Activated CD8-positive, alpha-beta memory T cell treated with anti-CD3 and anti-CD28 coated beads for 24 hours (primary cell): ENCODE measurements at regions not wholly inside any gene's neighbourhood (a gene's known extent, or its start where the extent isn't known, plus 50 kb on each side); places are given as distances from the start of the nearest gene placed in this dataset.

Source experiments
- DNase-seq: peaks from one replicate; pipeline ENCODE4 v3.0.0-alpha.2; 2020

DNA sequence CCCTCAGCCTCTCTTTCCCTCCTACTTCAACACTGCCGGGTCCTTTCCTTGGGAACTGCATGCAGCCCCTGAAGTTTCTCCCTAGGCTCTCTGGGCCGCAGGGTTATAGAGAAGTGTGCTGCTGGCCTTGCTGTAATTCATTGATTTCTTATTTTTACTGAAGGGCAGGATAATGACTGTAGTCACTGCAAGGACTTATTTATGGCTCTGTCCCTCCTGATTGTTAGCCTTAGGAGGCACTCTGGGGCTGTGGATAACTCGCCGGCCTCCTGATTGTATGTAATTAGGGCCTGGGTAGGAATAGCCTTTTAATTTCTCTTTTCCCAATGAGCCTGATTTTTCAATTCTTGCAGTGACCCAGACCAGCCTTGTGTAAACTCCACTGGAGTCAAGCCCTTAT lies 138.3 kb upstream of the CDH13 start:
- DNase-seq, result no peak

DNA sequence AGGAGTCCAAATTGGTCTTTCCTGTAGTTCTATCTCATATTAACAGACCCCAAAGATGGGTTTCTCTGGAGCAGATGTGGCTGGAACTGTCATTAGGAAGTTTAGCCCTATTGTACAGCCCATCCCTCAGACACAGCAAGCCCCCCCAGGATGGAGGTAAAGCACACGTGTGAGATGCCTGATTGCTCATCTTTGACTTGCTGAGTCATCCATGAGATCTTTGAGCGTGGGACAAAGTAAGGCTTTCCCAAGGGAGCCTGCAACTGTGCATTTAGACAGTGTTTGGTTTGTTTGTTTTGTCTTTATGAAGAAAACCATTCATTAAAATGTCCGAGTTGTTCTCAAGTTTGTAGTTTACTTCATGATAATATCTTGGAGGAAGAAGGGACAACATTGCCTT lies 145.3 kb upstream of the CDH13 start:
- DNase-seq, result no peak

DNA sequence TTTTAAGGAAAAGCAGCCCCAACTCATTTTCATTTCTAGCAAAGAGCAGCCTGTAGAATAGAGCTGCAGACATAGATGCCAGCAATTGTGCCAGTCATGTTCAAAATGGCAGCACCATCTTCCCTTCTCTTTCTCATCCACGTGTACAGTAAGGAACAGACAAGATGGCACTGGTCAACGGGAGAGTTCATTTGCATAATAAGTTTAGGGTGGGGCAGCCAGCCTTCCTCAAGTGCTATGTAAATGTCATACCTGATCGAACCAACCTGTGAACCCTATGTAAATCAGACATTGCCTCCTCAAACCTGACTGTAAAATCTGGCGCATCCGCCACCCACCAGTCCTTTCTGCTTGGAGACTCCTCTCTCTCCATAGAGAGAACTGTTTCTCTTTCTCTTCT lies 150.0 kb upstream of the CDH13 start:
- DNase-seq, result no peak

DNA sequence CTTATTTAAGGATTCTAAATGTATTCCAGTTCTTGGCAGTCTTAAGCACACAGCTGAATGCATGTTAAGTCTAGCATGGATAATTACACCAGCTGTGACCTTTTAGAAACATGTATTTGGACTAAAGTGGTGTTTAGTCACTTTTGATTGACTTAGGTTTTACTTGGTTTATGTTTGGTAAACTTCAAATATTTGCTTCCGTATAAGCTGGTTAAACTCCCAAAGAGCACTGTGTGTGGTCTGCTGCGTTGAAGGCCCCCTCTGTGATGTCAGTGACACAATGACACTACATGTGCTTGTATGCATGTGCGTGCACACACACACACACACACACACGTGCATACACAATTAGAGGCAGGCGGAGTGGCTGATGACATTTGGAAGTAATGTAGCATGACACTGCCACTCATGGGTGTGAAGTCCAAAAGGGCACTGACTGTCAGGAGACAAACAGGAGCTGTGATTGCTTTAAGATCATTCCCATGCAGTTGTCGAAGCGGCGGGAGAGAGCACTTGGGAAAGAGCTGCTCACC lies 156.1 kb upstream of the CDH13 start:
- no peak for DNase-seq

DNA sequence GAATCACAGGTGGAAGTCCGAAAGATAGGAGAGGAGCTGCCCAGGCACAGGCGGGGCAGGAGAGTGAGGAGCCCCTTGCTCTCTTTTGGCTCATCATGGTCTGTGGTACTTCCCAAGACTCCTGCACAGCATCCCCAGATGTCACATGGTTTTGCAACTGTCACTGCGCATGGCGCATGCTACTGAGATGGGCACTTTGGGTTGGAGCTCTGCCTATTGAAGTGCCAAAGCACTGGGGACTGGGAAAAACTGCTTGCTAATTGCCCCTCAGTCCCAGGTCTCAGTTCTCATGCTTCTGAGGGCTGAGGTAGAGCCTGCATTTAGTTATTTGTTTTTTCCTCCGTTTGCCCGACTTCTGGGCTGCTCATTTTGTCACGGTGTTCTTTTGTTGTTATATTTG lies 156.8 kb upstream of the CDH13 start:
- DNase-seq, result no peak

DNA sequence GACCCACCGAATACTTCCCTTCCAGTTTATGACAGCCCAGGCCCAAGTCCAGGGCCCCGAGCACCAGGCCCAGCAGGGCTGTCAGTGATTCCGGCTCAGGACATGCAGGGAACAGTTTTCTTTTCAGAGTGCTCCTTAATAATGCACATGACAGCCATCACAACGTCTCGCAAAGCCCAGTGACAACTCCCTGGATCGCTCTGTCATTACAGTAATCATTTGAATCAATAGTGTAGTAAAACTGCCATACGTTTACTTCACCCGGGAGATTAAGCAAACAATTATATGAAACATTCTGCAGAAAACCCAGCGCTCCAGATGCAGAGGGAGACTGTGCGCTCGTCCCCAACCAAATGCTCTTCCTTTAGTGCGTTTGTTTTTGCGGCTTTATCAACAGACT lies 162.6 kb upstream of the CDH13 start:
- no peak for DNase-seq

DNA sequence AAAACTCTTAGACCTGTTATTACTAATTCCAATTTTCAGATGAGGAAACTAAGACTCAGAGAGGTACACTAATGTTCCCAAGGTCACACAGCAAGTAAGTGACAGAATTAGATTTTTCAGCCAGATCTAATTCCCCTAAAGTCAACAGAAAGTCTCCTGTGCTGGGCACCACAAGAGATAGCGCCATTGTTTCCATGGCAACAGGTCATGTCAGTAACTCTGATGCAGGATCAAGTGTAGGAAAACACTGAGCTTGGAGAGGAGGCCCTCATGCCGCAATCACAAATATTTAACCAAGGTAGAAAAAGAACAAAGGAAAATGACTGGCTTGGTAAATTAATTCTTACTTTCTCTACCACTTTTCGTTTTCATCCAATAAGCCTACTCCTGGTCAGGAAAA lies 166.0 kb upstream of the CDH13 start:
- DNase-seq, result no peak

DNA sequence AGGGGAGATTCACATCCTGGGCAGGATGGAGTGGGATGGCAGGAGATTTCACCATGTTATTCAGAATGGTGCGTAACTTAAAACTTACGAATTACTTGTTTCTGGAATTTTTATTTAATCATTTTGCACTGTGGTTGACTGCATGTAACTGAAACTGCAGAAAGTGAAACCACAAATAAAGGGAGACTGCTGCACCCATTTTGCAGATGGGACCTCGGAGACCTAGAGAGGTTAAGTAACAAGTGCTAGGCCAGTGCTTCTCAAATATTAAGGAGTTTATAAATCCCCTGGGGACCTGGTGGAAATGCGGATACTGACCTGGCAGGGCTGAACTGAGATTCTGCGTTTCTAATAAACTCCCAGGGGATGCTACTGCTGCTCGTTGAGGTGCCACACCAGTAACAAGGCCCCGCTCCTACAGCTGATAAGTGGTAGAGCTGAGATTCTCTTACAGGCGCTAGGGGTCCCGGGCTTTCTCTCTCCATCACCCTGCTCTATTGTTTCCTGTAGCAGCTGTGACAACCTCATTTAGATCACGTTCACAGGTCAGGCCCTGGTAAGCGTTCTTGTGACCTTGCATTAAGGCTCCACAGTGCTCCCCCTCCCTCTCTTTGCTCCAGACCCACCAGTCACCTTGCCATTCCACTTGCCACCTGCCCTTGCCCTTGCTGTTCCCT lies 167.1 kb upstream of the CDH13 start:
- DNase-seq, result no peak

DNA sequence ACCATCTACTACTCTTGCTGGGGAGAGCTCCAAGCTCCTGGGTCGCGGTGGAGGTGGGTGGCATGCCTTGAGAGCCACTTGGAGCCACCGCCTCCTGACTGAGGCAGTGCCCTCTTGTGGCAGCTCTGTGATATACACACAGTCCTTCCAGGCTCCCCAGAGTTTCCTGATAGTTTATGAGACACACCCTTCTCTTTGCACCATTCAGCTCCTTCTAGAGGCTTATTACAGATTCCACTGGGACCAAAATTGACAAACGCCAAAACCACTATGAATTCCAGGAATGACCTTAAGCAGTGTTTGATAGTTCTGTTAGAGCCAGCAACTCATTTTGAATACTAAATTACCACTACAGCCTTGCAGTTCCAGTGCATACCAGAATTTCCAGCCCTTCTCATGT lies 170.1 kb upstream of the CDH13 start:
- no peak for DNase-seq

DNA sequence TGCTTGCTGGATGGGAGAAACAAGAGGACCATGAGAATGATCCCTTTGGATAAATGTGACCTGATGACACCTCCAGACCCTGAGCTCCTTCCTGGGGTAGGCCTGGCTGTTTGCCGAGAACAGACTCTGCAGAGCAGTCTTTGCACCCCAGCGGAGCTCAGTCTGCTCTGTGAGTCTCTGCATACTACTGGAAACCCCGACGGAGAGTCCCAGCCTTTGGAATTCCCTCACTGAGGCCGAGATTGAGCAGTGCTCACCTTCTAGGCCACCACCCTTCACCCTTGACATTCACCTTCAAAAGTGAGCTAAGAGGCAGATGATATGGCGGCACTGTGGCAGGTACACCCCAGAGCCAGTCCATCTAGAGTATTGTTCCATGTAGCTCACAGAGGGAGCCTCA lies 172.2 kb upstream of the CDH13 start:
- no peak for DNase-seq

DNA sequence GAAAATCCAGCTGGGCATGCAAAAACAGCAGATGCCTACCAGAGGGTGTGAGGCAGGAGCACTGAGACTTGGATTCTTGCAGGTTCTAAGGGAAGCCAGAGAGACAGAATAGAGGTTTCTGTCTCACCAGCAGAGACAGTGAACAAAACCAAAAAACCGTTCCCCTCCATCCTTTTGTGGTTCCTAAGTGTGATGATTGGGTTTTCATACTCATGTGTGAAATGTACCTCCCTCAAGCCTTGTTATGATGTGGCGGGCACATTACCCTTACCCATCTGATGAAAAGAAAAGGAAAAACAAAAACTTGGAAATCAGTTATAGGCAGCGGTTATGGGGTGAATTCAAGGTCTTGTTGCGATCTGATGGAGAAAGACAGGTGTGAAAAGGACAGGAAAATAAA lies 172.6 kb upstream of the CDH13 start:
- DNase-seq, result no peak

DNA sequence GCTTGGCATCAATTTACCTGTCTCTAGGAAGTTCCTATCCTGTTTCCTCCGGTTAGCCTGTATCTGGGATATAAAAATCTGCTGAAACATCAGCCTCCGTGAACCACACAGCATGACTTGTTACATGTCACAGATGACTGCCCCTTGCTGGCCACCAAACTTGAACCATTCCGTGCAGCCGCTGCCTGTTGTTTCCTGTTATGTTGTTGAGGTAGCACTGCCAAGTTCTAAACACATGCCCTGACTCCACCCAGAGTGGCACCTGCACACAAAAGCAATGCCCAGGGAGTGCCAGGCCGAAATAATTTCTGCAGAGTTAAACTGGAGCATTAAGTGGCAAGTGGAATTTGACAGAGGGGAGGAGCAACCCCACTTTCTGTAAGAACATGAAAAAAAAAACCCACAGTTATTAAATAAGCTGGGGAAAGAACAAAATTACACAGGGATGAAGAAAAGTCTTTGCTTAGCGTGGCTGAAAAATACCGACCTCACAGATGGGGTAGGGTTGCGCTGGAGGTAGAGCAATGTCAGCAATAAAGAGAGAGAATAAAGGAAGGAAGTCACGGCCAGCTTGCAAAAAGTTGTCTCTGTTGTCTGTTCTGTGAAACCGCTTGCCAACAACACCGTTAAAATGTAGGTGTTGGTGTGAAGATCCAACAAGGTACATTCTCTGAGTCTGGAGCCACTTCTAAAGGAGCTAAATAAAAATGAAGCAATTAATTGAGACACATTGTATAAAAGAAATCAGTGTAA lies 174.6 kb upstream of the CDH13 start:
- DNase-seq, result no peak

DNA sequence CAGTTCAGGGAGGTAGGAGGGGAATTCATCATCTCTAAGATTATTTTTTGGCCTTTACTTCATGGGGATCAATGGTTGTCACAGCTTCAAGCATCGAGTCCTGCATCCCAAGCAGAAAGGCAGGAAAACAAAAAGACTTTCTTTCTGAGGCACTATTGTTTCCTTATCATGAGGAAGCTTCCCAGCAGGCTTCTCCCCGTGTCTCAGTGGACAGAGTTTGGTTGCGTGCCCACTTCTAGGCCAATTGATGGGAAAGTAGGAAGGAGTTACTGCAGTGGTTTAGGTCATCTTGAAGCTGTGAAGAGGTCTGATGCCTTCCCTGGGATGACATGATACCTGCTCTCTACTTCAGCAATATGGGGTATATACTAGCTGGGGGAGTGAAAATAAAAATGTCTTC lies 175.3 kb upstream of the CDH13 start:
- no peak for DNase-seq

DNA sequence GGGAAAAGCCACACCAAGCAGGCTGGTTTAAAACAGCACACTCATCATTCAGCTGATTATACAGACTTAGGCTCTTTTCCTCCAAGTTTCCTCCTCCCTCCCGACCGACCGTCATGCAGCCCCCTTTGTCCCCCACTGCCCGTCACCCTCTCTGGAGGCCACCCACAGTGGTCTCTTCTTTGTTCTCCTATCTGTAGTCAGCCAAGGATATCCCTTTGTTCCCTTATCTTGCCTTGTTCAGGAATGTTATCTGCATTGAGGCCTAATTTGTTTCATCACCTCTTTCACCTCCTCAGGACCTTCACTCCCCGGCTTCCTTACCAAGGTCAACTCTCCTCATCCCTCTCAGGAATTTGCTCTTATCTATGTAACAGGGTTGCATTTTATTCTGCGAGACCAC lies 186.4 kb upstream of the CDH13 start:
- DNase-seq, result no peak

DNA sequence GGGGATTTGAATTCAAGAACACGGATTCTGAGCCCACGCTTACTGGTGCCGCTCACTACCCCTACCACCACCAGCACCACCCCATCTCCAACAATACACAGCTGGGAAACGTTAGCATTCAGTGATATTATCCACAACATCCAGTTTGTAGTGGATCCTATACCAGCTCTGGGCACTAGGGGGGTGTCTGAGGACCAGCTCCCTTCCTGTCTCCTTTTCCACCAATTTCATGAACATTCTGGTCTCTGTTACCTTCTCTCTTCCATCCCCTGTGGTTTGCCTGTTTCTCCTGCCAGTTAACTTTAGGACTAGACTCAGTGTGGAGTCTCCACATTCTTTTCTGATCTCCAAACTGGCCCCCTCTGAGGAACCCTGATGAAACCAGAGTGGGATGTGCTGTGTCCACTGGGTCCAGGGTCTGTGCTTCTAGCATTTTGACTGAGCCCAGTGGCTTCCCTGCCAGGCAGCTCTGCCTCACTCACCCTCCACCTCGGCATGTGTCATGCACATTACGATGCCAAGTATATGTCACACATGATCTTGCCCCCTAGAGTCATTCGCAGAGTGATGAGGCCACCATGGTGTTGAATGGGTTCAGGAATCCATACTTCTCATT lies 187.0 kb upstream of the CDH13 start:
- DNase-seq, result no peak

DNA sequence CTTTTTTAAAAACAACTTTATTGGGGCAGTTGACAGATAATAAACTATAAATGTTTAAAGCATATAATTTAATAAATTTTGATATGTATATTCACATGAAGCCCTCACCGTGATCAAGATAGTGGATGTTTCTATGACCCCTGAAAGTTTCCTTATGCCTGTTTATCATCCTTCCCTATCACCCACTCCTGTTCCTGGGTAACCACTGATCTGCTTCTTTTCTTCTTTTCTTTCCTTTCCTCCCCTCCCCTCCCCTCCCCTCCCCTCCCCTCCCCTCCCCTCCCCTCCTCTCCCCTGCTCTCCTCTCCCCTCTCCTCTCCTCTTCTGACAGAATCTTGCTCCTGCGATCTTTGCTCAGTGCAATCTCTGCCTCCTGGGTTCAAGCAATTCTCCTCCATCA lies 193.7 kb upstream of the CDH13 start:
- no peak for DNase-seq

DNA sequence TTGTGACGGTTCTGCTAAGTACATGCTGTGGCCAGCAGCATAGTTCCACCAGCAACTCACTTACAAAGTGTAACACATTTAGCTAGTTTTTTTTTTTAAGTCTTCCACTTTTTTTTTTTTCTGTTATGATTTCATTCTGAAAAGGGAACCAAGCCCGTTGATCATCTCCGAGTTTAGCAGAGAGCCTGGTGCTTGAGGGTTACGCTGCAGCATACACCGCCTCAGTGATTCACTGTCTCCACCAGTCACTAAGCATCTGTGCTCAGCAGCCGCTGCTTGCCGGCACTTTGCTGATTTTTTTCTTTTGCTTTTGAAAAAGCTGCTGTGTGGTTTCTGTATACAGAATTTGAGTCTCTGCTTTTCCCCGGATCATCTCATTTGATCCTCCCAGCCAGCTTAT lies 194.5 kb upstream of the CDH13 start:
- DNase-seq, result no peak

DNA sequence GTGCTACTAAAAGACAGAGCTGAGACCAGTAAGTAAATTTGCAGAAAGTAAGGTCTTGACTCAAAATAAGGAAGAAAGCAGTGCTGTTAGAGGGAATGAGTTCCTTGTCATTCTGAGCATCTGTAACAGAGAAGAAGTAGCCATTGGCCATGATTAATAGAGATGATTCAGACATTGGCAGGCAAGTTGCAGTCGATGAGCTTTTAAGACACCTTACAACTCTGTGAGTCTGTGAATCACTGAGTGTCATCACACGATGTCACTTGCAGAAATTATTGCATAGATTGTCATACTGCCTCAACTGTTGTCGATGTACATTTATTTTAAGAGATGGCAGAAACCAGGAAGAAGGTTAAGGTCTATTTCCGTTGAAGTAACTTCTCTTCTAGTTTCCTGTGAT lies 201.1 kb upstream of the CDH13 start:
- DNase-seq, result no peak

DNA sequence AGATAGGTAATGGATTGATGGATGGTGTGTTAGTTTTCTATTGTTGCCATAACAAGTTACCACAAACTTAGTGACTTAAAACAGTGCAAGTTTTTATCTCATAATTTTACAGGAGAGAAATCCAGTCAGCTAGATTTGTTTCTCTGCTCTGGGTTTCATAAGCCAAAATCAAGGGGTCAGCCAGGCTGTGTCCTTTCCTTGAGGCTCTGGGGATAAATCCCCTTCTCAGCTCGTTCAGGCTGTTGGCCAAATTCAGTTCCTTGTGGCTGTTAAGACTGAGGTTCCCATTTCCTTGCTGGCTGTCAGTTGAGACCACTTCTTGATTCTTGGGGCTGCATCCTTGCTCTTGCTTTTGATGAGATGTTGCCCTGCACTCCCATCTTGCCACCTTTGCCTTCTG lies 204.9 kb upstream of the CDH13 start:
- DNase-seq, result no peak

DNA sequence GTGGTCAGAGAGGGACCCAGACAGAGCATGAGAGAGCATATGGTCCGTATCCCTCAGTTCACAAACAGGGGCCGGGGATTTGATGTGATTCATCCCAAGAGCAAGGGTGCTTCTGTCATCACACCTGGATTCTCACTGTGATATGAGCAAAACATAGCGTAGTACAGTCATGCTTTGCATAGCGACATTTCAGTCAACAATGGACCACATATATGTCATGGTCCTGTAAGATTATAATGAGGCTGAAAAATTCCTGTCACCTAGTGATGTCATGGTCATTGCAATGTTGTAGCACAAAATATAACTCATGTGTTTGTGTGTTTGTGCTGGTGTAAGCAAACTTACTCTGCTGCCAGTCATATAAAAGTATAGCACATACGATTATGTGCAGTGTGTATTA lies 207.4 kb upstream of the CDH13 start:
- no peak for DNase-seq

DNA sequence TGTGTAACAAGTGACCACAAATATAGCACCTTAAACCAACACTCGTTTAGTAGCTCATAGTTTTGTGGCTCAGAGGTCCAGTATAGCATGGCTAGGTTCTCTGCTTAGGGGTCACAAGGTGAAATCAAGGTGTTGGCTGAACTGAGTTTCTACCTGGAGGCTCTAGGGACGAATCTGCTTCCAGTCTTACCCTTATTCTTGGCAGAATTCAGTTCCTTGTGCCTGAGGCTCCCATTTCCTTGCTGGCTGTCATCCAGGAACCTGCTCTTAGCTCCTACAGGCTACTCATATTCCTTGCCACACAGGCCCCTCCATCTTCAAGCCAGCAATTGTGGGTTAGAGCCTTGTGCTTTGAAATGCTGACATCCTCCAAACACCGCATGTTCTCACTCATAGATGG lies 212.3 kb upstream of the CDH13 start:
- no peak for DNase-seq

DNA sequence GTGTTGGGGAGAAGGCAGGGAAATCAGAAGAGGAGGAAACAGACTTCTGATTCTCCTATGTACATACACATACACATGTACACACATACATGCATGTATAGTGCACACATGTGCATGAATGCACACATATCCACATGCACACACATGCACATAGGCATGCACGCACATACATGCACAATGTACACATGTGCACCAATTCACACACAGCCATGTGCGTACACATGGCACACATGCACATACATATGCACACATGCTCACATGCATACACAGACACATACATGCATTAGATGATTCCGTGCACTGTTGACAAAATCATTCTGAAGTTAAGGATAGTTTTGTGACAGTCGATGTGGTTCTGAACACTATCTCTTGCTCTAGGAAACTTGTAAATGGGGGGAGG lies 214.0 kb upstream of the CDH13 start:
- no peak for DNase-seq

DNA sequence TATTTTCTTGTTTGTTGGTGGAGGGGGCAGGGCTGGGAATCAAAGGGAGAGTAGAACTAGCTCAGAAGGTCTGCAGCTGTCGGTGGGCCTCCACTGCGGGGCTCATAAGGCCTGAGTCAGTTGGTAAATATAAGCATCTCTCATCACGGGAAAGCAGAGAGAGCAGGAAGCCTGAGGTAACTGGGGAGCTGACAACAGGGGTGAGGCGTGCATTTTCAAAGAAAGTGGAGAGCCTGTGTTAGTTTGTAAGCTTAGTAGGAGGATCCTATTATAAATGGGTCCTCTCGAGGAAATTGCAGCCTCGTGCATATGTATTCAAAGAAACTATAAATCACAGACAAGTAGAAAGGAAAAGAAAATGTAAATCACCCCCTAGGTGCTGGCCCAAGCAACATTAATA lies 221.0 kb upstream of the CDH13 start:
- DNase-seq, result no peak

DNA sequence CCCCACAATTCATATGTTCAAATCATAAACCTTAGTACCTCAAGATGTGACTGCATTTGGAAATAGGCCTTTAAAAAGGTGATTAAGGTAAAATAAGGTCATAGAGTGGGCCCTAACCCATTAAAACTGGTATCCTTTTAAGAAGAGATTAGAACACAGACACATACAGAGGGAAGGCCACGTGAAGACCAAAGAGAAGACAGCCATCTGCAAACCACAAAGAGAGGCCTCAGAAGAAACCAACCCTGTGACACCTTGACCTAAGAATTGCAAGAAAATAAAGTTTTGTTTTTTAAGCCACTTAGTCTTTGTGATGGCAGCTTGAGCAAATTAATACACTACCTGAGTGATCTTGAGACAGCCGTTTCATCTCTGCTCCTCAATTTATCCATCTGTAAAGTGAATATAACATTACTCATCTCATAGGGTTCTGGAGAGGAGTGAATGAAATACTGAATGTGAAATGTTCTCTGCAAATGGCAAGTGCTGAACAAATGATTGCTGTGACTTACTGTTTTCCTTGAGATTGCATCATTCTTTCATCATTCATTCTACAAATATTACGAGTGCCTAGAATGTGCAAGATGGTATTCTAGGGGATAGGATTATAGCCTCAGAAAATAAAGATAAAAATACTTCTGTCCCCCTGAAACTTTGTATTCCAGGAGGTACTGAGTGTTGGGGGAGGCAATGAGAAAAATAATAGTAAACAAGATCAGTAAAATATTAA lies 222.0 kb upstream of the CDH13 start:
- no peak for DNase-seq
